Liver (tissue), 8 donors: ENCODE measurements at regions not wholly inside any gene's neighbourhood (a gene's known extent, or its start where the extent isn't known, plus 50 kb on each side); places are given as distances from the start of the nearest gene placed in this dataset.

Experiments used
- DNase-seq: peaks from one replicate; pipeline ENCODE4 v3.0.0-alpha.2; 2017; ENCODE audit warnings: low spot score
- H3K27ac ChIP-seq, 2 donors: one replicate each; pipeline ENCODE4 v1.7.0; 2013; ENCODE audit warnings: inconsistent platforms in 2 of 2, low read length in 2 of 2, control low read depth in 1 of 2, low read depth in 1 of 2, mild to moderate bottlenecking in 1 of 2
- H3K27me3 ChIP-seq, 4 donors: one replicate each; pipeline versions ENCODE4 v1.6.1 to v1.7.0; 2013; ENCODE audit warnings: low read length in 3 of 4, inconsistent platforms in 1 of 4, mild to moderate bottlenecking in 1 of 4, moderate library complexity in 1 of 4; ENCODE audit not compliant: control insufficient read depth in 4 of 4, insufficient read depth in 4 of 4
- H3K36me3 ChIP-seq, 4 donors: one replicate each; pipeline versions ENCODE4 v1.6.1 to v1.7.0; 2013; ENCODE audit warnings: low read length in 3 of 4, mild to moderate bottlenecking in 3 of 4, low read depth in 1 of 4, moderate library complexity in 1 of 4; ENCODE audit not compliant: control insufficient read depth in 4 of 4, insufficient read depth in 3 of 4
- H3K4me1 ChIP-seq, 4 donors: one replicate each; pipeline versions ENCODE4 v1.6.1 to v1.7.0; 2013; ENCODE audit warnings: low read length in 3 of 4, mild to moderate bottlenecking in 3 of 4, moderate library complexity in 1 of 4; ENCODE audit not compliant: control insufficient read depth in 4 of 4, insufficient read depth in 4 of 4
- H3K4me3 ChIP-seq, 3 donors: one replicate each; pipeline versions ENCODE4 v1.6.1 to v1.7.0; 2013; ENCODE audit warnings: low read length in 3 of 3, control low read depth in 1 of 3, low read depth in 1 of 3, mild to moderate bottlenecking in 1 of 3
- H3K9ac ChIP-seq, 2 donors: one replicate each; pipeline ENCODE4 v1.7.0; 2013; ENCODE audit warnings: low read length in 2 of 2, mild to moderate bottlenecking in 2 of 2, moderate library complexity in 2 of 2, control low read depth in 1 of 2, low read depth in 1 of 2
- H3K9me3 ChIP-seq, 4 donors: one replicate each; pipeline versions ENCODE4 v1.6.1 to v1.7.0; 2013; ENCODE audit warnings: low read length in 3 of 4; ENCODE audit not compliant: control insufficient read depth in 4 of 4
- ATF3 ChIP-seq: IDR thresholded peaks from 2 replicates; pipeline ENCODE4 v1.6.1; 2016; ENCODE audit warnings: antibody characterized with exemption
- CTCF ChIP-seq: fragments of 150-350 bp; IDR thresholded peaks from 2 replicates; pipeline ENCODE4 v1.5.1; 2017; ENCODE audit warnings: improper control_type of control experiment, low read depth, low read length; ENCODE audit not compliant: missing input control
- FOXA1 ChIP-seq: IDR thresholded peaks from 2 replicates; pipeline ENCODE4 v1.6.1; 2016; ENCODE audit warnings: antibody characterized with exemption
- FOXA2 ChIP-seq: IDR thresholded peaks from 2 replicates; pipeline ENCODE4 v1.6.1; 2016; ENCODE audit warnings: antibody characterized with exemption
- GABPA ChIP-seq, 2 donors: IDR thresholded peaks in 1 of 2; conservative IDR thresholded peaks in 1 of 2; 2 replicates each; pipeline ENCODE4 v1.6.1; 2016; ENCODE audit warnings: antibody characterized with exemption in 2 of 2, mild to moderate bottlenecking in 1 of 2, moderate library complexity in 1 of 2
- HNF4A ChIP-seq, 2 donors: conservative IDR thresholded peaks; 2 replicates each; pipeline ENCODE4 v1.6.1; 2016; ENCODE audit warnings: antibody characterized with exemption in 2 of 2, mild to moderate bottlenecking in 2 of 2
- HNF4G ChIP-seq: IDR thresholded peaks from 2 replicates; pipeline ENCODE4 v1.6.1; 2016; ENCODE audit warnings: antibody characterized with exemption
- JUND ChIP-seq, 2 donors: IDR thresholded peaks; 2 replicates each; pipeline ENCODE4 v1.6.1; 2016; ENCODE audit warnings: antibody characterized with exemption in 2 of 2
- NR2F2 ChIP-seq: IDR thresholded peaks from 2 replicates; pipeline ENCODE4 v1.6.1; 2016; ENCODE audit warnings: antibody characterized with exemption
- RAD21 ChIP-seq, 2 donors: IDR thresholded peaks; 2 replicates each; pipeline ENCODE4 v1.6.1; 2016; ENCODE audit warnings: antibody characterized with exemption in 2 of 2, mild to moderate bottlenecking in 2 of 2
- REST ChIP-seq: IDR thresholded peaks from 2 replicates; pipeline ENCODE4 v1.6.1; 2016; ENCODE audit warnings: antibody characterized with exemption, mild to moderate bottlenecking
- RXRA ChIP-seq, 2 donors: IDR thresholded peaks; 2 replicates each; pipeline ENCODE4 v1.6.1; 2017 to 2018; ENCODE audit warnings: antibody characterized with exemption in 2 of 2, mild to moderate bottlenecking in 1 of 2
- SP1 ChIP-seq: IDR thresholded peaks from 2 replicates; pipeline ENCODE4 v1.6.1; 2018; ENCODE audit warnings: antibody characterized with exemption, mild to moderate bottlenecking
- TAF1 ChIP-seq: conservative IDR thresholded peaks from 2 replicates; pipeline ENCODE4 v1.6.1; 2016; ENCODE audit warnings: antibody characterized with exemption, mild to moderate bottlenecking
- YY1 ChIP-seq: IDR thresholded peaks from 2 replicates; pipeline ENCODE4 v1.6.1; 2016; ENCODE audit warnings: antibody characterized with exemption, mild to moderate bottlenecking
- ZBTB33 ChIP-seq: IDR thresholded peaks from 2 replicates; pipeline ENCODE4 v1.6.1; 2016; ENCODE audit warnings: antibody characterized with exemption
- WGBS: extraction: QIAGEN DNeasy Blood & Tissue Kit; methylation state at CpG from one replicate; pipeline ENCODE4 v1.1.7; 2013; 5-methylcytosine and 5-hydroxymethylcytosine counted together
- TF ChIP-seq, protein P1 (sequence below): IDR thresholded peaks from 2 replicates; pipeline ENCODE4 v1.6.1; 2016; ENCODE audit warnings: antibody characterized with exemption
- donor health status: healthy.
- donor health status: healthy.
- donor health status: healthy.
- donor health status: healthy.
- donor health status: healthy.

DNA sequence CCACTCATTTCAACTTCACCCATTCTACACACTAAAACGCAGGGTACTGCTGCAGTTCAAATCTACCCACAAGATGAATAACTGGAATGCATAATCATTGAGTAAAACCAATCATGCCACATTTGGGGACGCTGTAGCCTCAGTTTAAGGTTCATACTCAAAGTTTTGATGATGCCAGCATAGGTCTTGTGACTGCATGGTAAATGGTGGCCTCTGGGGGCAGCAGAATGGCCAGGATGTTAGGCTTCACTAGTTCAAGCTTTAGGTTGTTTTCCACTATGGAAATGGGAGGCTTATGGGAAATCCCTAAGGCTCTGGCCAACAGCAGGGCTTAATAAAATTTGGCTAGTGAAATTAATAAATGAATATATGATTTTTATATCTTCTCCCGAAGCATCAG, 104.3 kb upstream of the TSC22D2 start:
- H3K9me3 ChIP-seq = no peaks in the 10 kb centered on the region
- no peaks in the 10 kb centered on the region for H3K36me3 ChIP-seq
- WGBS = 65% methylated on average over 3 of the region's 3 CpGs
- TF ChIP-seq CTCF (peak; percentile 48), YY1 (no peak), TAF1 (no peak), RAD21 (IDR thresholded peaks at IDR 0.05) (peak; percentile 75 to 78)
- no peak overlapping the region for H3K27ac ChIP-seq
- H3K9ac ChIP-seq = no peak overlapping the region
- no peak overlapping the region for H3K4me3 ChIP-seq
- H3K4me1 ChIP-seq = no peaks in the 10 kb centered on the region
- DNase-seq = no peak
- no peaks in the 10 kb centered on the region for H3K27me3 ChIP-seq

DNA sequence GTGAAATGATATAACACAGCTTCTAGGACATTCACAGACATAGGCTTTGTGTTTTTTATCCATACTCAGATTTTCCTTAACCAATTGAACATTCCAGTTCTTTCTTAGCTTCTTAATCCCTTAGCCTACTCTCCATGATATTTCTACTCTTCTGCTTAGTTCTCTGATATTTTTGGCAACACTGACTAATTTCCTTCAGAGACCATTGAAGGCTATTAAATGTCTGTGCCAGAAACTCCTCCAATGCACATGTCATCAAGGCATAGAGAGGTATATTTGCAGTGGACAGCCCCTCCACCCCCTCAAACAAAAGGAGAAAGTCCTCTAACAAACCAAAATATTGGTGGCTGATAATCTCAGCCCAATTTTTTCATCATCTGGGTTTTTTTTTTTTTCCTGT, 105.9 kb upstream of the TSC22D2 start:
- H3K4me1 ChIP-seq = no peaks in the 10 kb centered on the region
- H3K27ac ChIP-seq = no peak overlapping the region
- no peaks in the 10 kb centered on the region for H3K9me3 ChIP-seq
- H3K27me3 ChIP-seq = no peaks in the 10 kb centered on the region
- no peak overlapping the region for H3K9ac ChIP-seq
- no peak for DNase-seq
- no peak overlapping the region for H3K4me3 ChIP-seq
- H3K36me3 ChIP-seq = no peaks in the 10 kb centered on the region
- no peak for TF ChIP-seq CTCF
- no peak for TF ChIP-seq ZBTB33
- no peak for TF ChIP-seq TAF1
- no peak for TF ChIP-seq HNF4G
- no peak for TF ChIP-seq HNF4A (conservative IDR thresholded peaks at IDR 0.05)
- no peak for TF ChIP-seq RXRA (IDR thresholded peaks at IDR 0.05)
- no peak for TF ChIP-seq RAD21 (IDR thresholded peaks at IDR 0.05)
- TF ChIP-seq GABPA (IDR thresholded peaks at IDR 0.05 in 1 of 2, conservative IDR thresholded peaks at IDR 0.05 in 1 of 2) = no peak
- TF ChIP-seq YY1 = no peak
- no peak for TF ChIP-seq SP1
- TF ChIP-seq JUND (IDR thresholded peaks at IDR 0.05) = no peak
- no peak for TF ChIP-seq REST
- no peak for TF ChIP-seq FOXA1
- TF ChIP-seq NR2F2 = no peak
- TF ChIP-seq, protein P1, sequence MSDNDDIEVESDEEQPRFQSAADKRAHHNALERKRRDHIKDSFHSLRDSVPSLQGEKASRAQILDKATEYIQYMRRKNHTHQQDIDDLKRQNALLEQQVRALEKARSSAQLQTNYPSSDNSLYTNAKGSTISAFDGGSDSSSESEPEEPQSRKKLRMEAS = no peak
- TF ChIP-seq ATF3 = no peak
- TF ChIP-seq FOXA2 = no peak
